Neural progenitor cell (in vitro differentiated cells): ENCODE measurements at regions not wholly inside any gene's neighbourhood (a gene's known extent, or its start where the extent isn't known, plus 50 kb on each side); places are given as distances from the start of the nearest gene placed in this dataset.

Experiments used
- DNase-seq: peaks from one replicate; pipeline ENCODE4 v3.0.0-alpha.2; 2016; ENCODE audit warnings: low spot score
- H2AFZ ChIP-seq: fragments of 200-600 bp; sonication (generic); replicated peaks from 2 replicates; pipeline ENCODE4 v1.6.1; 2016; ENCODE audit warnings: antibody characterized with exemption
- H3F3A ChIP-seq: fragments of 200-600 bp; sonication (generic); 2 replicates; pipeline ENCODE4 v1.6.1; 2016; ENCODE audit warnings: antibody characterized with exemption, low read depth
- H3K27ac ChIP-seq: fragments of 200-600 bp; sonication (generic); 2 replicates; pipeline ENCODE4 v1.5.1; 2016; ENCODE audit warnings: mild to moderate bottlenecking
- H3K27me3 ChIP-seq: fragments of 200-600 bp; sonication (generic); 2 replicates; pipeline ENCODE4 v1.6.1; 2016; ENCODE audit warnings: mild to moderate bottlenecking, moderate library complexity
- H3K36me3 ChIP-seq: fragments of 200-600 bp; sonication (generic); 2 replicates; pipeline ENCODE4 v1.5.1; 2016
- H3K4me1 ChIP-seq: fragments of 200-600 bp; sonication (generic); 2 replicates; pipeline ENCODE4 v1.6.1; 2016; ENCODE audit warnings: mixed run types
- H3K4me2 ChIP-seq: fragments of 200-600 bp; sonication (generic); 2 replicates; pipeline ENCODE4 v1.6.1; 2016
- H3K4me3 ChIP-seq: fragments of 200-600 bp; sonication (generic); 2 replicates; pipeline ENCODE4 v1.5.1; 2016
- H3K79me2 ChIP-seq: fragments of 200-600 bp; sonication (generic); 2 replicates; pipeline ENCODE4 v1.6.1; 2016; ENCODE audit warnings: low read depth
- H3K9ac ChIP-seq: fragments of 200-600 bp; sonication (generic); 2 replicates; pipeline ENCODE4 v1.6.1; 2016
- H3K9me3 ChIP-seq: fragments of 200-600 bp; sonication (generic); 2 replicates; pipeline ENCODE4 v1.5.1; 2016; ENCODE audit warnings: low read depth
- H4K20me1 ChIP-seq: fragments of 200-600 bp; sonication (generic); 2 replicates; pipeline ENCODE4 v1.6.1; 2016; ENCODE audit warnings: low read depth
- H3K27ac Mint-ChIP-seq: 3 replicates; pipeline ENCODE4 v1.8.0; 2021; ENCODE audit warnings: mixed read lengths
- H3K27me3 Mint-ChIP-seq: 2 replicates; pipeline ENCODE4 v1.8.0; 2022; ENCODE audit warnings: low read depth, mild to moderate bottlenecking, inconsistent platforms, moderate library complexity, mixed read lengths; ENCODE audit not compliant: insufficient read depth
- H3K36me3 Mint-ChIP-seq: 3 replicates; pipeline ENCODE4 v1.8.0; 2021; ENCODE audit warnings: mixed read lengths
- H3K4me1 Mint-ChIP-seq: 3 replicates; pipeline ENCODE4 v1.8.0; 2021; ENCODE audit warnings: mixed read lengths
- H3K4me3 Mint-ChIP-seq: 3 replicates; pipeline ENCODE4 v1.8.0; 2021; ENCODE audit warnings: mild to moderate bottlenecking, moderate library complexity, mixed read lengths
- H3K9me3 Mint-ChIP-seq: 3 replicates; pipeline ENCODE4 v1.8.0; 2020; ENCODE audit warnings: mixed read lengths
- EZH2 ChIP-seq: fragments of 200-600 bp; sonication (generic); IDR thresholded peaks from 2 replicates; pipeline ENCODE4 v1.6.1; 2017; ENCODE audit warnings: antibody characterized with exemption, mild to moderate bottlenecking, moderate library complexity
- EZH2phosphoT487 ChIP-seq: fragments of 200-600 bp; sonication (generic); IDR thresholded peaks from 2 replicates; pipeline ENCODE4 v1.6.1; 2017; ENCODE audit warnings: antibody characterized with exemption
- TF ChIP-seq, protein P1 (sequence below): fragments of 200-600 bp; sonication (generic); IDR thresholded peaks from 2 replicates; pipeline ENCODE4 v1.5.1; 2017; ENCODE audit warnings: antibody characterized with exemption, mild to moderate bottlenecking

DNA sequence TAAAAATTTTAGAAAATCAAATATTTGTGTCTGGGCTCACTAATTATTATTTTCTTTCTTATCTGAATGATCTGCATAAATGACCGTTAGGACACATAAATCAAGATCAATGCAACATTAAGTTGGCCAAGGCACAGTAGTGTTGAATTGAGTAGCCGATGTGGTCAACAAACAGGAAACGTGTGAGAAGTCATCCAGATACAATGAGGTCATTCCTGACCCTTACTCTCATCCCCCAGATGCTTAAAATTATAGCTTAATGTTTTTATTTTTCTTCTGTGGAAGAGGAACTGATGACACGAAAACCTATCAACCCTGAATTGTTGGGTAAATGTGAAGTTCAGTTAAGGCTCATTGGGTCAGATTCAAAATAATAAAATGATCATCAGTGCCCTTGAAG is 222.9 kb downstream of the RFC3 start:
- H3K27ac Mint-ChIP-seq: no peak overlapping the region
- peaks cover 7% of the 10 kb centered on the region for H3K4me1 ChIP-seq
- peaks cover 8% of the 10 kb centered on the region for H3K4me1 Mint-ChIP-seq

DNA sequence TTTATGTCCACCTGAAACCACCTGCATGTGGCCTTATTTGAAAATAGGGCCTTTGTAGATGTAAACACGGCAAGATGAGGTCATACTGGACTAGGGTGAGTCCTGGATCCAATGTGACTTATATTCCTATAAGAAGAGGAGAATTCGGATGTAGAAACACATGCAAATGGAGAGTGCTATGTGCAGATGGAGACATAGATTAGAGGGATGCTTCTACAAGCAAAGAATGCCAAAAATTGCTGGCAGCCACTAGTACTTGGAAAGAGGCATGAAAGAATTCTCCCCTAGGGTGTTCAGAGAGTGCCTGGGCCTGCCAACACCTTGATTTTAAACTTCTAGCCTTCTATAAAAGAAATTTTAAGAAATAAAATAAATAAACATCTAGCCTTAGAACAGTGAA is 226.1 kb downstream of the RFC3 start:
- H3K79me2 ChIP-seq: no peaks in the 10 kb centered on the region
- no peaks in the 10 kb centered on the region for H3K4me1 Mint-ChIP-seq
- H3K27ac ChIP-seq: no peak overlapping the region
- H3K4me3 Mint-ChIP-seq: no peak overlapping the region
- no peak overlapping the region for H3K4me3 ChIP-seq
- H3K4me2 ChIP-seq: no peak overlapping the region
- H3K36me3 Mint-ChIP-seq: no peaks in the 10 kb centered on the region
- no peaks in the 10 kb centered on the region for H3K4me1 ChIP-seq
- no peaks in the 10 kb centered on the region for H3K36me3 ChIP-seq
- TF ChIP-seq, protein P1, sequence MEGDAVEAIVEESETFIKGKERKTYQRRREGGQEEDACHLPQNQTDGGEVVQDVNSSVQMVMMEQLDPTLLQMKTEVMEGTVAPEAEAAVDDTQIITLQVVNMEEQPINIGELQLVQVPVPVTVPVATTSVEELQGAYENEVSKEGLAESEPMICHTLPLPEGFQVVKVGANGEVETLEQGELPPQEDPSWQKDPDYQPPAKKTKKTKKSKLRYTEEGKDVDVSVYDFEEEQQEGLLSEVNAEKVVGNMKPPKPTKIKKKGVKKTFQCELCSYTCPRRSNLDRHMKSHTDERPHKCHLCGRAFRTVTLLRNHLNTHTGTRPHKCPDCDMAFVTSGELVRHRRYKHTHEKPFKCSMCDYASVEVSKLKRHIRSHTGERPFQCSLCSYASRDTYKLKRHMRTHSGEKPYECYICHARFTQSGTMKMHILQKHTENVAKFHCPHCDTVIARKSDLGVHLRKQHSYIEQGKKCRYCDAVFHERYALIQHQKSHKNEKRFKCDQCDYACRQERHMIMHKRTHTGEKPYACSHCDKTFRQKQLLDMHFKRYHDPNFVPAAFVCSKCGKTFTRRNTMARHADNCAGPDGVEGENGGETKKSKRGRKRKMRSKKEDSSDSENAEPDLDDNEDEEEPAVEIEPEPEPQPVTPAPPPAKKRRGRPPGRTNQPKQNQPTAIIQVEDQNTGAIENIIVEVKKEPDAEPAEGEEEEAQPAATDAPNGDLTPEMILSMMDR: no peak
- TF ChIP-seq EZH2phosphoT487 (no peak), EZH2 (no peak)
- H3K9ac ChIP-seq: no peak overlapping the region
- no peaks in the 10 kb centered on the region for H3K9me3 ChIP-seq
- H3K27me3 ChIP-seq: no peaks in the 10 kb centered on the region
- H3F3A ChIP-seq: no peaks in the 10 kb centered on the region
- H3K27me3 Mint-ChIP-seq: no peaks in the 10 kb centered on the region
- H4K20me1 ChIP-seq: no peaks in the 10 kb centered on the region
- no peak overlapping the region for H2AFZ ChIP-seq
- no peak for DNase-seq
- H3K27ac Mint-ChIP-seq: no peak overlapping the region
- no peaks in the 10 kb centered on the region for H3K9me3 Mint-ChIP-seq

More for the DNA sequence above, 222.9 kb downstream of the RFC3 start:
- no peak for DNase-seq
- Histone ChIP-seq H3K27me3 (no peaks in the 10 kb centered on the region), H3F3A (no peaks in the 10 kb centered on the region), H3K4me3 (no peak overlapping the region), H3K4me2 (no peak overlapping the region), H3K9me3 (no peaks in the 10 kb centered on the region), H2AFZ (no peak overlapping the region), H3K79me2 (no peaks in the 10 kb centered on the region), H3K27ac (no peak overlapping the region), H3K36me3 (no peaks in the 10 kb centered on the region), H4K20me1 (no peaks in the 10 kb centered on the region), H3K9ac (no peak overlapping the region)
- Mint-ChIP-seq H3K4me3 (no peak overlapping the region), H3K27me3 (peaks cover 2% of the 10 kb centered on the region), H3K36me3 (peaks cover 2% of the 10 kb centered on the region), H3K9me3 (peaks cover 3% of the 10 kb centered on the region)
- no peak for TF ChIP-seq EZH2
- no peak for TF ChIP-seq EZH2phosphoT487
- TF ChIP-seq, protein P1: no peak

DNA sequence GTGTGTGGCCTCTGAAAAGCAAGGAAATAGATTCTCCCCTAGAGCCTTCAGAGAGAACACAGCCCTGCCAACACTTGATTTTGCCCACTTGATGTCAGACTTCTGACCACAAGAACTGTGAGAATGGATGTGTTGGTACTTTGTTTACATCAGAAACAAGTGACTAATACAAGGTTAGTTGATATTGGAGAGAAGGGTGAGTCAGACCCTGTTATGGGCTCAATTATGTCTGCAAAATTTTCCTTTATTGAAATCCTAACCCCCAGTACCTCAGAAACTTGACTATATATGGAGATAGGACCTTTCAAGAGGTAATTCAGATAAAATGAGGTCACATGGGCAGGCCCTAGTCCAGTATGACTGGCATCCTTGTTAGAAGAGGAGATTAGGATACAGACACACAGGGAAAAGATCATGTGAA is 226.7 kb downstream of the RFC3 start:
- Histone ChIP-seq H3F3A (no peaks in the 10 kb centered on the region), H4K20me1 (no peaks in the 10 kb centered on the region), H3K79me2 (no peaks in the 10 kb centered on the region), H3K4me3 (no peak overlapping the region), H3K27me3 (no peaks in the 10 kb centered on the region), H2AFZ (no peak overlapping the region), H3K36me3 (no peaks in the 10 kb centered on the region), H3K9me3 (no peaks in the 10 kb centered on the region), H3K4me1 (no peaks in the 10 kb centered on the region), H3K4me2 (no peak overlapping the region), H3K27ac (no peak overlapping the region), H3K9ac (no peak overlapping the region)
- Mint-ChIP-seq H3K36me3 (no peaks in the 10 kb centered on the region), H3K4me3 (no peak overlapping the region), H3K27ac (no peak overlapping the region), H3K4me1 (no peaks in the 10 kb centered on the region), H3K27me3 (no peaks in the 10 kb centered on the region), H3K9me3 (no peaks in the 10 kb centered on the region)
- no peak for DNase-seq
- no peak for TF ChIP-seq EZH2
- TF ChIP-seq, protein P1: no peak
- TF ChIP-seq EZH2phosphoT487: no peak

DNA sequence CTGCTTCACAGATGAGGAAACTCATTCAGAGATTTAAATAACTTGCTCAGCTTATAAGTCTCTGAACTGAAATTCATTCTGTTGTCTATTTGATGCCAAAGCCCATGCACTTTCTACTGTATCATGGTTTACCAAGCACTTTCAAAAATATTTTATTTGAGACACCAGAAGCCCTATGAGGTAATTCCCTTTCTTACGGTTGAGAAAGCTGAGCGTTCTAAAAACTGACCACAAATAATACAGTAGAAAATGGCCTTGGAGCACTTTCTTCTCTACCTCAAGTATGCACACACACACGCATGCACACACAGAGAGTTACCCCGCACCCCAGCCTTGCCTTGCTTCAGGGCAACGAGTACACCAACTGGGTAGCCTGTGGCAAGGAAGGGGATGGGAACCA is 228.5 kb downstream of the RFC3 start:
- H3K4me1 Mint-ChIP-seq: no peaks in the 10 kb centered on the region
- no peaks in the 10 kb centered on the region for H3K4me1 ChIP-seq
- H3F3A ChIP-seq: no peaks in the 10 kb centered on the region
- H3K4me3 ChIP-seq: no peak overlapping the region
- H3K36me3 Mint-ChIP-seq: no peaks in the 10 kb centered on the region
- peaks cover 3% of the 10 kb centered on the region for H3K9me3 Mint-ChIP-seq
- H3K9me3 ChIP-seq: no peaks in the 10 kb centered on the region
- H2AFZ ChIP-seq: no peak overlapping the region
- no peak for DNase-seq
- H3K4me3 Mint-ChIP-seq: no peak overlapping the region
- H3K27ac Mint-ChIP-seq: no peak overlapping the region
- no peaks in the 10 kb centered on the region for H3K27me3 ChIP-seq
- no peaks in the 10 kb centered on the region for H4K20me1 ChIP-seq
- H3K4me2 ChIP-seq: no peak overlapping the region
- no peak for TF ChIP-seq EZH2phosphoT487
- no peak for TF ChIP-seq EZH2
- TF ChIP-seq, protein P1: no peak
- H3K79me2 ChIP-seq: no peaks in the 10 kb centered on the region
- no peak overlapping the region for H3K27ac ChIP-seq
- H3K36me3 ChIP-seq: no peaks in the 10 kb centered on the region
- H3K9ac ChIP-seq: no peak overlapping the region
- peaks cover 3% of the 10 kb centered on the region for H3K27me3 Mint-ChIP-seq
